IMR-90 (cell line): ENCODE measurements at regions not wholly inside any gene's neighbourhood (a gene's known extent, or its start where the extent isn't known, plus 50 kb on each side); places are given as distances from the start of the nearest gene placed in this dataset.

Source experiments
- ATAC-seq: fragments of 200-7000 bp; cut with Tn5 transposase; 2 replicates; pipeline ENCODE4 v1.9.1; 2020; ENCODE audit warnings: low read depth, mild to moderate bottlenecking, moderate library complexity
- BruUV-seq: library from RNA; stranded (reverse); fragments of 400-500 nt; replicated peaks from 2 replicates; lab custom pipeline; 2021; lab: Mats Ljungman, UMichigan
- CTCF ChIA-PET: fragments of 300-600 bp; formaldehyde crosslinking; extraction: SDS; loops from one replicate; lab custom pipeline; 2021; ENCODE audit warnings: antibody characterized with exemption; lab: Yijun Ruan, JAX
- POLR2A ChIA-PET: fragments of 300-600 bp; sonication (Branson Sonifier 250); formaldehyde crosslinking; loops from one replicate; lab custom pipeline; 2022; ENCODE audit warnings: antibody characterized with exemption; ENCODE audit not compliant: unreplicated experiment; lab: Charles Lee
- DNase-seq: peaks from one replicate; pipeline ENCODE4 v3.0.0; 2013
- H2AFZ ChIP-seq: replicated peaks from 2 replicates; pipeline ENCODE3; 2013; ENCODE audit warnings: low read length, mild to moderate bottlenecking; ENCODE audit not compliant: poor library complexity
- H2AK5ac ChIP-seq: 2 replicates; pipeline ENCODE4 v1.6.1; 2013; ENCODE audit warnings: low read depth, low read length, inconsistent platforms
- H2AK9ac ChIP-seq: replicated peaks from 2 replicates; pipeline ENCODE3; 2013; ENCODE audit warnings: mild to moderate bottlenecking, low read depth, low read length, moderate library complexity; ENCODE audit not compliant: poor library complexity
- H2BK120ac ChIP-seq: 2 replicates; pipeline ENCODE4 v1.6.1; 2013; ENCODE audit warnings: low read depth, low read length, inconsistent platforms
- H2BK15ac ChIP-seq: 3 replicates; pipeline ENCODE4 v1.6.1; 2013; ENCODE audit warnings: low read depth, low read length, inconsistent platforms
- H2BK20ac ChIP-seq: 2 replicates; pipeline ENCODE4 v1.6.1; 2013; ENCODE audit warnings: low read depth, mild to moderate bottlenecking, inconsistent platforms, low read length, moderate library complexity
- H2BK5ac ChIP-seq: 2 replicates; pipeline ENCODE4 v1.6.1; 2013; ENCODE audit warnings: mild to moderate bottlenecking, low read depth, low read length, inconsistent platforms; ENCODE audit not compliant: poor library complexity, severe bottlenecking
- H3K14ac ChIP-seq: replicated peaks from 2 replicates; pipeline ENCODE4 v1.6.1; 2013; ENCODE audit warnings: low read depth, low read length, inconsistent platforms
- H3K18ac ChIP-seq: 2 replicates; pipeline ENCODE4 v1.6.1; 2013; ENCODE audit warnings: low read depth, low read length, control low read depth
- H3K23ac ChIP-seq: 2 replicates; pipeline ENCODE4 v1.6.1; 2013; ENCODE audit warnings: low read depth, low read length, inconsistent platforms
- H3K27ac ChIP-seq: 2 replicates; pipeline ENCODE4 v1.5.1; 2013; ENCODE audit warnings: mild to moderate bottlenecking, control low read depth, low read length; ENCODE audit not compliant: insufficient read depth
- H3K27me3 ChIP-seq: 2 replicates; pipeline ENCODE4 v1.6.1; 2013; ENCODE audit warnings: low read length; ENCODE audit not compliant: control insufficient read depth, insufficient read depth
- H3K36me3 ChIP-seq: 2 replicates; pipeline ENCODE4 v1.6.1; 2013; ENCODE audit warnings: low read length, mixed read lengths; ENCODE audit not compliant: control insufficient read depth, insufficient read depth
- H3K4ac ChIP-seq: 2 replicates; pipeline ENCODE4 v1.6.1; 2013; ENCODE audit warnings: low read depth, low read length, inconsistent platforms
- H3K4me1 ChIP-seq: 2 replicates; pipeline ENCODE4 v1.6.1; 2013; ENCODE audit warnings: low read length, mixed read lengths; ENCODE audit not compliant: control insufficient read depth, insufficient read depth
- H3K4me2 ChIP-seq: 2 replicates; pipeline ENCODE4 v1.6.1; 2013; ENCODE audit warnings: low read depth, mild to moderate bottlenecking, control low read depth, low read length, moderate library complexity
- H3K4me3 ChIP-seq: 2 replicates; pipeline ENCODE4 v1.5.1; 2013; ENCODE audit warnings: low read depth, mild to moderate bottlenecking, control low read depth, low read length, moderate library complexity; ENCODE audit not compliant: insufficient read depth
- H3K56ac ChIP-seq: 2 replicates; pipeline ENCODE4 v1.6.1; 2013; ENCODE audit warnings: low read length, inconsistent platforms; ENCODE audit not compliant: insufficient read depth; ENCODE audit errors: extremely low read depth
- H3K79me1 ChIP-seq, 2 experiments: 2 replicates each; pipeline ENCODE4 v1.6.1; 2013; ENCODE audit warnings: low read length in 2 of 2, inconsistent platforms in 1 of 2, low read depth in 1 of 2
- H3K9ac ChIP-seq: 2 replicates; pipeline ENCODE4 v1.6.1; 2013; ENCODE audit warnings: low read depth, low read length, control low read depth
- H3K9me1 ChIP-seq: 2 replicates; pipeline ENCODE4 v1.6.1; 2013; ENCODE audit warnings: low read length, inconsistent platforms; ENCODE audit not compliant: insufficient read depth
- H3K9me3 ChIP-seq: 2 replicates; pipeline ENCODE4 v1.6.1; 2013; ENCODE audit warnings: low read length; ENCODE audit not compliant: control insufficient read depth, insufficient read depth
- H4K20me1 ChIP-seq: 2 replicates; pipeline ENCODE4 v1.6.1; 2013; ENCODE audit warnings: low read length, inconsistent platforms; ENCODE audit not compliant: insufficient read depth
- H4K5ac ChIP-seq: 2 replicates; pipeline ENCODE4 v1.6.1; 2013; ENCODE audit warnings: mild to moderate bottlenecking, low read depth, low read length, control low read depth
- H4K8ac ChIP-seq, 2 experiments: 2 replicates each; pipeline ENCODE4 v1.6.1; 2013; ENCODE audit warnings: low read depth in 2 of 2, low read length in 2 of 2, control low read depth in 1 of 2, inconsistent platforms in 1 of 2
- H4K91ac ChIP-seq: 2 replicates; pipeline ENCODE4 v1.6.1; 2013; ENCODE audit warnings: low read depth, low read length, inconsistent platforms; ENCODE audit not compliant: insufficient read depth
- BHLHE40 ChIP-seq: fragments of 150-350 bp; IDR thresholded peaks from 2 replicates; pipeline ENCODE4 v1.6.1; 2016; ENCODE audit warnings: mild to moderate bottlenecking, low read depth, low read length
- CEBPB ChIP-seq: IDR thresholded peaks from 2 replicates; pipeline ENCODE4 v1.6.1; 2012; ENCODE audit warnings: low read depth, low read length, improper control_type of control experiment
- CHD1 ChIP-seq: IDR thresholded peaks from 2 replicates; pipeline ENCODE4 v1.6.1; 2012; ENCODE audit warnings: low read depth, low read length, improper control_type of control experiment
- CTCF ChIP-seq: conservative IDR thresholded peaks from 2 replicates; pipeline ENCODE4 v1.5.1; 2012; ENCODE audit warnings: mild to moderate bottlenecking, low read depth, low read length, improper control_type of control experiment
- ELK1 ChIP-seq: fragments of 150-350 bp; IDR thresholded peaks from 2 replicates; pipeline ENCODE4 v1.6.1; 2016; ENCODE audit warnings: low read depth, mild to moderate bottlenecking, low read length, moderate library complexity, borderline replicate concordance
- FOS ChIP-seq: fragments of 150-350 bp; IDR thresholded peaks from 2 replicates; pipeline ENCODE4 v1.6.1; 2016; ENCODE audit warnings: low read depth, low read length
- MAZ ChIP-seq: IDR thresholded peaks from 2 replicates; pipeline ENCODE4 v1.6.1; 2012; ENCODE audit warnings: low read depth, mild to moderate bottlenecking, low read length, improper control_type of control experiment, moderate library complexity, borderline replicate concordance
- MXI1 ChIP-seq: IDR thresholded peaks from 2 replicates; pipeline ENCODE4 v1.6.1; 2012; ENCODE audit warnings: low read depth, mild to moderate bottlenecking, low read length, moderate library complexity, borderline replicate concordance
- NFE2L2 ChIP-seq: fragments of 150-350 bp; IDR thresholded peaks from 2 replicates; pipeline ENCODE4 v1.6.1; 2016; ENCODE audit warnings: low read depth, mild to moderate bottlenecking, low read length
- POLR2A ChIP-seq: IDR thresholded peaks from 2 replicates; pipeline ENCODE4 v1.6.1; 2012; ENCODE audit warnings: mild to moderate bottlenecking, low read depth, low read length
- RAD21 ChIP-seq: IDR thresholded peaks from 2 replicates; pipeline ENCODE4 v1.6.1; 2012; ENCODE audit warnings: low read length, improper control_type of control experiment
- RCOR1 ChIP-seq: IDR thresholded peaks from 2 replicates; pipeline ENCODE4 v1.6.1; 2012; ENCODE audit warnings: mild to moderate bottlenecking, low read length, improper control_type of control experiment; ENCODE audit not compliant: insufficient replicate concordance
- RFX5 ChIP-seq: IDR thresholded peaks from 2 replicates; pipeline ENCODE4 v1.8.0; 2012; ENCODE audit warnings: low read depth, mild to moderate bottlenecking, low read length, moderate library complexity
- SMC3 ChIP-seq: fragments of 150-350 bp; IDR thresholded peaks from 2 replicates; pipeline ENCODE4 v1.6.1; 2016; ENCODE audit warnings: low read depth, mild to moderate bottlenecking, antibody characterized with exemption, low read length, moderate library complexity
- whole genome bisulfite sequencing, 2 experiments: methylation state at CpG; one replicate each; pipeline versions ENCODE4 v1.1.5 to v1.1.7; 2013; ENCODE audit warnings: missing lambda C conversion rate in 2 of 2; ENCODE audit not compliant: insufficient read length in 1 of 2; ENCODE audit errors: extremely low coverage in 2 of 2; 5-methylcytosine and 5-hydroxymethylcytosine counted together
- dilution Hi-C: fragments of 300-500 bp; cut with HindIII; formaldehyde crosslinking; loops from one replicate; pipeline ENCODE4 v1.14.3; 2018; ENCODE audit warnings: low sequenced_read_pairs; ENCODE audit not compliant: unreplicated experiment
- in situ Hi-C: fragments of 300-500 bp; cut with MboI; formaldehyde crosslinking; loops from 3 replicates; pipeline ENCODE4 v1.14.3; 2019; ENCODE audit warnings: low sequenced_read_pairs, inconsistent platforms, mixed read lengths
- intact Hi-C: fragments of 100-400 bp; cut with micrococcal nuclease; formaldehyde crosslinking; loops from 2 replicates; pipeline ENCODE4 v1.10.0; 2022

- ChIA-PET CTCF (no interaction called here), POLR2A (no interaction called here)
- Histone ChIP-seq H2BK120ac (no peak overlapping the region), H4K20me1 (no peaks in the 10 kb centered on the region), H2BK20ac (no peak overlapping the region), H2AK9ac (no peak overlapping the region), H3K9ac (no peak overlapping the region), H3K4me2 (no peak overlapping the region), H3K14ac (no peak overlapping the region), H3K23ac (no peak overlapping the region), H3K9me3 (peaks cover 4% of the 10 kb centered on the region; the same call in 1 of the 2 replicates), H3K18ac (no peak overlapping the region), H3K4ac (no peak overlapping the region), H4K91ac (no peak overlapping the region), H4K5ac (no peak overlapping the region), H3K4me3 (no peak overlapping the region), H3K36me3 (no peaks in the 10 kb centered on the region), H3K27me3 (no peaks in the 10 kb centered on the region), H4K8ac (no peak overlapping the region), H3K4me1 (no peaks in the 10 kb centered on the region), H3K9me1 (no peaks in the 10 kb centered on the region), H3K27ac (no peak overlapping the region), H2AFZ (no peak overlapping the region), H2AK5ac (no peak overlapping the region), H2BK5ac (no peak overlapping the region), H3K56ac (no peak overlapping the region), H2BK15ac (no peak overlapping the region), H3K79me1 (no peaks in the 10 kb centered on the region)
- intact Hi-C loops (no loop called here), in situ Hi-C loops (no loop called here), dilution Hi-C loops (no loop called here)
- TF ChIP-seq RAD21 (no peak), RCOR1 (no peak), MXI1 (no peak), BHLHE40 (no peak), SMC3 (no peak), ELK1 (no peak), CTCF (no peak), POLR2A (no peak), CHD1 (no peak), FOS (no peak), NFE2L2 (no peak), RFX5 (no peak), CEBPB (no peak), MAZ (no peak)
- DNase-seq, result no peak
- ATAC-seq, result no peak
- BruUV-seq, result no TSS peak
- whole genome bisulfite sequencing, 2 experiments, result no CpG with 5 or more reads among the region's 2 CpGs
Measured at GRCh38 chr3:144364737-144365136, 393.1 kb downstream of the DIPK2A start.
